Activated T-cell treated with anti-CD3 and anti-CD28 coated beads for 4 hours (primary cell): ENCODE measurements at regions not wholly inside any gene's neighbourhood (a gene's known extent, or its start where the extent isn't known, plus 50 kb on each side); places are given as distances from the start of the nearest gene placed in this dataset.

Experiments
- DNase-seq: peaks from one replicate; pipeline ENCODE4 v3.0.0-alpha.2; 2020

DNA sequence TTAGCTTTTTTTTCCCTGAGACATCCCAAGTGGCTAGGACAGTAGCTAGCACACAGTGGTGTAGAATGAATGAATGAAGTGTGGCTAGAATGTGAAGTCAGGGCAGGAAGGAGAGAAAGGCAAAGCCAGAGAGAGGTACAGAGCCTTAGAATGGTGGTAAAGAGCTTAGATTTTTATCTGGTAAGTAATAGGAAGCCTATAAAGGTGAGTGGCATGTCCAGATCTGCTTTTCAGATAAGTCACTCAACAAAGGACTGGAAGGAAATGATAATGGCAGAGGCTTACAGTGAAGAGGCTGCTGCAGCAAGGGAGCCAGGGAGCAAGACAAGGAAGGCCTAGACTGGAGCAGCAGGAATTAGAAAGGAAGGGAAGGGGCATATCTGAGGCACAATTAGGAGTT is 96.0 kb upstream of the PRDM1 start:
- no peak for DNase-seq

DNA sequence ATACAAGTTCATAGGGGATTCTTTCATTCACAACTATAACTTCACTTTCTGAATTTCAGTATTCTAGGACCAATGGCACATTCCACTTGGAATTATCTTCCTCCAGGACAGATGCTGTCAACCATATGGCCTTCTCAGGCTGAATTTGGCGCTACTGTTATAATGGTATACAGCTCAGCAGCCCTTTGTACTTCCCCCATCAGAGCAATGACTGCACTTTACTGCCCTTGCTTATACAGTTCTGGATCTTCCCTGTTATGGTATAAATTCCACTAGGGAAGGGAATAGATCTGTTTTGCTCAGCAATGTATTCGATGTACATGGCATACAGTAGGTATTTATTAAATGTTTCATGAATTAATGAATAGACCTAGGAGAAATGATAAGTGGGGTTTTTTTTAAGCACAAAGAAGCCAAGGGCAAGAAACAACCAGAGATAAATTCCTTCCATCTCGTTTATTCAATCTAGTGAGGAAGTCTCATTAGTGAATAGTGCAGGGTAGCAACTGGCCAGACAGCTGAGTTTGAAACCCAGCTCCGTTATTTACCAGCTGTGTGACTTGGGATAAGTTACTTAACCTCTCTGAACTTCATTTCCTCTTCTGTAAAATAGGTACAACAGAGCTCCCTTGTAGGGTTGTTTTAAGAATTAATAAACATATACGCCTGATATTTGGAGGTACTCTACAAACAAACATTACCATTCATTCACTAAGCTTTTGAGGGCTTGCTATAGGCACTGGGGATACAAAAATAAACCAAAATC is 97.1 kb upstream of the PRDM1 start:
- no peak for DNase-seq

DNA sequence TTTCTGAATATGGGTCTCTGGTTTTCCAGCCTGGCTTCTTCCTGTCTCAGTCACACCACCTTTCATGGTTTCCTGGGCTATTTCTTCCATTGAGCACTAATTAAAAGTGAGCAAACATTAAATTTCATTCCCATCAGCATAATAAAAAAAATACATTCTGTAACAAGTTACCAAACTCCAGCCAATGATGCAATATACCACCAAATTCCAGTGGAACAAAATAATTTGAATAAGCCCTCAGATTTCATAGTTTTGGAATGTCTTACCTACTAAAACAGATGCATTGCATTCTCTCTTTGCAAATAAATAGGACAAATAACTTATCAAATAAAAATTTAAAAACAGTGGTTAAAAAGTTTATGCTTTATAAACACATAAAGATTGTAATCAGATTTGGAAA is 97.8 kb upstream of the PRDM1 start:
- DNase-seq: no peak

DNA sequence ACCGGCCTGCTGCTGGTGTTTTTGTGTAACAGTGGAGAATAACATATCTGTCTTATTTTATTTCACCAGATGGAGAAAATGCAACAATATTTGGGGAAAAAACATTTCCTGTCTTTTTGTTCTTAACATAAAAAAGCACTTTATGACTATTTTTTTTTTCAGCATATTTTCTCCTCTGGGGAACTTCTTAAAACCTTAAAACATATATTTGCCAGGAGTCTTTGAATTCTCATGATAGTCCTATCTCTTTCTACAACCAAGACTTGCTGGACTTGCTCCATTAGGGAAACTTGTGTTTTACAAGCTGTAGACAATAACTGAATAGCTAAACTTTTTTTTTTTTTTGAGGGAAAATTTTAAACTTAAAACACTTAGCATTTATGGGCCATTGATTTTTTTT is 98.6 kb upstream of the PRDM1 start:
- DNase-seq: no peak

DNA sequence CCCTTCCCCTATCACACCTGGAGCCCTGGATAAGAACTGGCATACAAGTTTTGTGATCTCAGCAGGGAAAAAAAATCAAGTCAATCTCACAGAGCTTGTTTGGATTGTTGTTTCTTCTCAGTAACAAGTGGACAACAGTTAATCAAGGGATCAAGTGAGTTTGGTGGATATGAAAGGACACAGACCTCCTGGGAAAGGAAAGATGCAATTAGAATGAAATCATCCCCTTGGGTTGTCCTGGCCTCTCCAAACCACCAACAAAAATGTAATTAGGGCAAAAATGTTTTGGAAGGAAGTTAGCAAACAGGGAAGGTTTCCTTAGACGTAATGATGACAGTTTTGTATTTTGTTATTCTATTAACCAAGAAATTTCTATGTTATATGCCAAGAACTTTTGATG is 99.1 kb upstream of the PRDM1 start:
- no peak for DNase-seq

DNA sequence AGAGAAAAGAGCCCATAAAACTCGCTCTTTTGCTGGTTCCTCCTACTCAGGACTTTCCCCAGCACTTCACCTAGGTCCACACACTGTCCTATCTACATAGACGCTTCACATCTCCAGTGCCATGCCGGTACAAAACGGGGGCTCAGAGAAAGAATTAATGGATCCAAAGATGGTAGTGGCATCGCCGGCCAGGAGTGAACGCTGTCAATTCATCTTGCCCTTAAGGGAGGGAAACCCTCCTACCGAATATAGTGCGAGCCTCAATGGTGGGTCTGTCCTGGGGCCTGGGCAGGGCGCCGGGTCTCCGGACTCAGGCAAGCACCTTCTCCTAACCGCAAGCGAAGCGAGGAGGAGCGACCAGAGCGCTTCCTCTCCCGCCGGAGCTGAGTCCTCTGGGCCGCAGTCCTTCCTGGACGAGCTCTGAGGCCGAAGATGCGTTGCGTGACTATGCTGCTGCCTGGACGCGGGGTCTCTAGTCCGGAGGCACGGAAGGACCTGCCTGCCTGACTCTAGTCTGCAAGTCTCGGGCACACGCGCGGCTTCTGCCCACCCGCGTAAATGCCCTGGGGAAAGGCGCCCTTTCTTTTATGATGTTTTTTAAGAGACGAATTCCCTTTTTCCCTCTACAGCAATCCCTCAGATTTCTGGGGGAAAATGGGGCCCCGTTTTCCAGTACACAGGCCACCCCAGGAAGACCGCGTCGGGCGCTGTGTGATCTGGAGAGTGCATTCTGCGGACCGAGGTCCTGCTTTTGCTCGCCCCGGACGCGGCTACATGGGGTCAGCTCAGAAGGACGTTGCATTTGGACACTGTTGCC is 100.1 kb upstream of the PRDM1 start:
- DNase-seq: no peak

DNA sequence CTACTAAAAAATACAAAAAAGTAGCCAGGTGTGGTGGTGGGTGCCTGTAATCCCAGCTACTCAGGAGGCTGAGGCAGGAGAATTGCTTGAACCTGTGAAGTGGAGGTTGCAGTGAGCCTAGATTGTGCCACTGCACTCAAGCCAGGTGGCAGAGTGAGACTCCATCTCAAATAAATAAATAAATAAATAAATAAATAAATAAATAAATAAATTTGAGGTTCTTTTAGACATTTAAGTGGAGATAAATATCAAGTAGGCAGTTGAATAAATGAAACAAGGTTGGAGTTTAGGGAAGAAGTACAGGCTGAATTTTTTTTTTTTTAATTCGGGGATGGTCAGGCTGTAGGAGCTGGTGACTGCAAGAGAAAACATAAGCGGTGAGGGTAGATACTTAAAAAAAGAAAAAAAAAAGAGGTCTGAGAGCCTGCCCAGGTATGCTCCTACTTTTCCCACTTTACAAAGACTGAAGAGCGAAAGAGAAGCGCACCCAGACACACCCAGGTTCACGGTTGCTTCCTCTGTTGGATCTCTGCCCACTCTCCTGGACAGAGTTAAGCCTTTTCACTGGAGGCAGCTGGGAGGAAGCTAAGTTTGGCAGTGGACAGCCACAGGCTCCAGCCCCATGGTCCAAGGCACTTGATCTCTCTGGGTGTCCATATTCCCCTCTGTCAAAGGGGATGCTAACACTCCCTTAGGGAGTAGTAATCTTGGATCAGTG is 100.9 kb upstream of the PRDM1 start:
- DNase-seq: no peak

DNA sequence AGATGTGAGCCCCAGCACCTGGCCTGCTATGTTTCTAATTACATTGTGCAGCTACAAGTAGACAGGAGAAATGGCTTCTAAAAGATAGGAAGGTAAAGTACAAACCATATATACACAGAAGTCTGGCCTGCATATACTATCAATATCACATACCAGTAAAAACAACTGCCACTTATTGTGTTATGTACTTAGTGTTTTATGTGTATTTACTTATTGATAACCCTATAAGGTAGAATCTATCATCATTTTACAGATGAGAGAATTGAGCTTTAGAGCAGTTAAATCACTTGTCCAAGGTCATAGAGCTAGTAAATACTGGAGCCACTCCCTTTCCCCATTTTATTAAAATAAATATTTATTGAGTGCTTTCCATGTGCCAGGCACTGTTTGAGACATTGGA is 102.4 kb upstream of the PRDM1 start:
- no peak for DNase-seq

DNA sequence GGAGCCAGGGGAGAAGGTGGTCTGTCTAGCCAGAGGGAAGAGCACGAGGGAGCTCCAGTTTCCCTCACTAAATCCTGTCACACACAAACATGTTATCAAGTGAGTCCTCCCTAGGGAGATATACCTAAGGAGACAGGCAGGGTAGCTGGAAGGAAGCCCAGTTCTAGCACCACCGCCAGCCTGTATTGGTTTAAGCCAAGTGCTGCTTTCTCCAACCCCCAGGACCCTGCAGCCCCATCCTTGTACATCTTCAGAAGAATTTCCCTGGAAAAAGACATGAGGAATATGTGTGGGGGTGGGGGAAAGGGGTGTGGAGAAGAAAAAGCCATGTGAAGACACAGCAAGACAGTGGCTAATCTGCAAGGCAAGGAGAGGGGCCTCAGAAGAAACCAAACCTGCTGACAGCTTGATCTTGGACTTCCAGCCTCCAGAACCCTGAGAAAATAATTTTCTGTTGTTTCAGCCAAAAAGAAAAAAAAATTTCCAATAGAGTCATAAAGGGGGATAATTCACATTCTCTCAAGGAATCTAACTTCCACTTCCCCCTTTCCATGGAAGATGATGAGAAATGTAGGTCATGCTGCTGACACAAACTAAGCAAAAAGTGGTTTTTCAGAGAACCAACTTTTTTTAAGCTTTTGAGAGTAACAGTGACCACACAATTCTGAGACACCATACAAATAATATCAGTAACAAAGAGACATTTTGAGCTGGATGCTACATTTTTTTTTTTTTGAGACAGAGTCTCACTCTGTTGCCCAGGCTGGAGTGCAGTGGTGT is 103.2 kb upstream of the PRDM1 start:
- no peak for DNase-seq

DNA sequence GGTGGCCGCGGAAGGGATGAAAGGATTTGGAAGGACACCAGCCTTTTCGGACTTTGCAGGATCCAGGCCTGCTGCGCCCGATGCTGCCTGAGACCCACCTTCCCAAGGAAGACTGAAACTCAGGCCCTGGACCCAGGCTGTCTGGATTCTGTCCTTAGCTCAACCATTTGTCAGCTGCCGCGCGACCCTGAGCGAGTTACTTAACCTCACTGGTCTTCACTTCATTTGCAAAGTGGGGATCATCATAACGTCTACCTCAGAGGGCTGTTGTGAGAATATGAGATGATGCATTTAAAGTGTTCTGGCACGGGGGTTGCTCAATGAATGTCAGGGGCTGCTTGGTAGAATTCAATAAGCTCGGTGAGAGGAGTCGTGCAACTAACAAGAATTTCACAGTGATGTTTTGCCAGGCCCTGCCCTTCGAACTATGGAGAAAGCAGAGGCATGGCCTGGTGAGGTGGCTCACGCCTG is 104.2 kb upstream of the PRDM1 start:
- no peak for DNase-seq

DNA sequence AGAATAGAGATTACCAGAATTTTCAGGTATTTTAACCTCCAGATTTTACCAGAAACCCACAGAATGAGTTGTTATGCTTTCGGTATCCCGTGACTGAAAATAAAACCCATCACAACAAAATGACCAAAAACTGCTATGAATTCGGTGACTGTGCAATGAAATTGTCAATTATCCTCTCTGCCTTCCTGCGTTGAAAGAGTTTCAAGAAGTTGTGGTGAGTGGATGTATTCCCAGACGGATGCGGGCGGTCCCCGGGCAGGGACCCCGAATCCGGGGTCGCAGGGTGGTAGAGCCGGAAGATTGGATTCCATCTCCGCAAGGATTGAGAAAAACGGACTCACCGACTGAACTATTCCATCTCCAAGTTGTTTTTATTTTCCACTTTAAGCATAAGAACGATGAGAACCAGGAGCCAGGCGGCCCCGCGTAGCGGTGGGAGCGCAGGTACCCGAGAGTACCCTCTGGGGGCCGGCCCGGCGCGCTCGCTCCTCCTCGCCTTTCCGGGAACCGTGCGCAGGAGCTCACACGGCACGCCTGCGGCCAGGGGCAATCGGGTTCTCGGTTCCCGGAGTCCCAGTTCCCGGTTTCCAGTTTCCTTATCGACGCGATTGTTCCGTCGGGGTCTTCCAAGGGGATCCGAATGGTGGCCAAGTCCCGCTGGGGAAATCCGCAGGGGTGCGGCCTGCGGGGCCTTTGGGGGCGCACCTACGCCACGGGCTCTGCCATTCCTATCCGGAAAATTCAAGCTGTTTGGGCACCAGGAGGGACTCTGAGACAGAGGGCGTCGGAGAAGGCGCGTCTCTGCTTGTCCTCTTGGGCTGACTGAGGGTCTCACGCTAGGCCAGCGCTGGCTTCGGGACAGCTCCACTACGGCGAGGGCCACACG is 104.9 kb upstream of the PRDM1 start:
- no peak for DNase-seq

DNA sequence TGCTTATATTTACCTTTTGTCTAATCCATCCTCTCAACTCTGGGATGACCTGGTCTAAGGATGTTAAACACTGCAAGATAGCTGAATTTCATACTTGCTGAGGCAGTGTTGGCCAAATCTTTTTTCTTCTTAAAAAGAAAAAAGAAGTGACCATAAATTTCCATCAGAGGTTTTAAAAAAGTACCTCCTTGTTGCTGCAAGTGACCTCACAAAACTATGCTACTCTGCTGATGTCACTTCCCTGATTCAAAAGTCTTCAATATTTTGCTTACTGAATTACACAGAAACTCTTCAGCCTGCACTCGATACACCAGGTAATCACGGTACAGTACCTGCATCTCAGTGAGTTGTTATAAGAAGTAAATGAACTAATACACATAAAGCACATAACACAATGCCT is 107.2 kb upstream of the PRDM1 start:
- no peak for DNase-seq

DNA sequence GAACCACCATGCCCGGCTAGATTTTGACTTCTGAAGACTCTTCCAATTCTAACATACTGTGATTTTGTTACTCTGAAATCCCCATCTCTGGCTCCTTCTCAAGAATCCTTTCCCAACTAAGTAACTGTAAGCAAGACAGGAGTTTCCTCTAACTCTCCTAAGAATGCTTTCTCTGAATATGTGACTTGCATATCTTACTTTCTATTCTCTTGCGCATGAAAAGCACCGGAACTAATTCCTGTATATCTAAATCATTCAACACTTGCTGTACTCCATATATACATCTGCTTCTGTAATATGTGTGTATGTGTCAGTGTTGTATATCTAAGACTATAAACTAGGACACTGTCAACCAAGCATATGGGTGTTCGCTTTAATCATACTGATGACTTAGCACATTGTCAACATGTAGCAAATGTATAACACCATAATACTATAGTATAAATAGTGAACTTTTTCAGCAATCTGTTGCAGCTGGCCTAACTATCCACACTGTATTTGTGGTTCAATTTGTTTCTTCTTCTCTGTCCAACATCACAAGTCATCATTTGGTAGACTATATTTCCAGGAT is 108.1 kb upstream of the PRDM1 start:
- DNase-seq: no peak

DNA sequence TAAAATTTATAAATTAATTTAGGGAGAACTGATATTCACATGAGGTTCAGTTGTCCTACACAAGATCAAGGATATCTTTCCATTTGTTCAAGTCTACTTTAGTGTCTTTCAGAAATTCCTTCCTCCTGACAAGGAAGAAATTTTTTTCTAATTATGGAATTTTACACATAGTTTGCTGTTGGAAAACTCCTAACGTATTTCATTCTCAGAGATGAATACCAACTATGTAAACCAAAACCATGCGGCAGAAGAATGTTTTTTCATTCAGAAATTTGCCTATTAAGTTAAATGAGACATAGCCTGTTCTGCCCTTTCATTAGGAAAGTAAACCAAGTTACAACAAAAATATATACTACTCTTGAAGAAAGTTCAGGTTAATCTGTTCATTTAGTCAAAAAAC is 111.2 kb upstream of the PRDM1 start:
- no peak for DNase-seq

DNA sequence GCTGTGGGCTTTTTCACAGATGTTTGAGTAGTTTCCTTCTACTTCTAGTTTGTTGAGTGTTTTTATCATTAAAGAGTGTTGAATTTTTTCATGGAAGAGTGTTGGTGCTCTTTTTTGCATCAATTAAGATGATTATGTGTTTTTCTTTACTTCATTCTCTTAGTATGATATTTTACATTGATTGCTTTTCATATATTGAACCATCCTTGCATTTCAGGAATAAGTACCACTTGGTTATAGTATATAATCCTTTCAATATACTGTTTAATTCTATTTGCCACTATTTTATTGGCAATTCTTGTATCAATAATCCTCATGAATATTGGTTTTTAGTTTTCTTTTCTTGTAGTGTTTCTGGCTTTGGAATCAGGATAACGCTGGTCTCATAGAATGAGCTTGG is 113.7 kb upstream of the PRDM1 start:
- no peak for DNase-seq

DNA sequence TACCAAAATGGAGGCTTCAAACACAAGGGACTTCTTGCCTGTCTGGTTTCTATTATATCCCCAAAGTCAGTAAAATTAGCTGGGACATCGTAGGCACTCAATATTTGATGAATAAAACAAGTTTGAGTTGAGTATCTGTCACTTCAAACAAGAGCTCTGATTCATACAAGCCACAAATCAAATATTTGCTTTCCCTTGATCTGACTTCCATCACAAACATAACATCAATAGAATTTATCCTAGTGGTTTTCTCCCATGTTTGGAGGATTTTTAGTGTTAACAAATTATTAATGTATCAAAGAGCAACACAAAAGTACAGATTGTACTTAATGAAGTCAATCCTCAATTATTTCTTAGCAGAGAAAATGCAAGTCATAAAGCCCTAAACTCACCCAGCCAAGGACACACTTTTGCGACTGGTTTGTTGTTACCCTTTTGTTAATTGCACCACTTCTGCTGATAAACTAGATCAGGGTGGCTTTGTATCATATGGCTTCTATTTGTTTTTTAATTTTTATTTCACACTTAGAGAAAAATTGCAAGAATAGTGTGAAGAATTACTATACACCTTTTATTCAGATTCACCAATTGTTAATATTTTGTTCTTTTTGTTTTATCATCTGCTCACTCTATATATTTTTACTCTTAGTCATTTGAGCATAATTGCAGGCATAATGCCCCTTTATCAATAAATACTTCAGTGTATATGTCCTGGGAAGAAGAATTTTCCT is 117.4 kb upstream of the PRDM1 start:
- no peak for DNase-seq

DNA sequence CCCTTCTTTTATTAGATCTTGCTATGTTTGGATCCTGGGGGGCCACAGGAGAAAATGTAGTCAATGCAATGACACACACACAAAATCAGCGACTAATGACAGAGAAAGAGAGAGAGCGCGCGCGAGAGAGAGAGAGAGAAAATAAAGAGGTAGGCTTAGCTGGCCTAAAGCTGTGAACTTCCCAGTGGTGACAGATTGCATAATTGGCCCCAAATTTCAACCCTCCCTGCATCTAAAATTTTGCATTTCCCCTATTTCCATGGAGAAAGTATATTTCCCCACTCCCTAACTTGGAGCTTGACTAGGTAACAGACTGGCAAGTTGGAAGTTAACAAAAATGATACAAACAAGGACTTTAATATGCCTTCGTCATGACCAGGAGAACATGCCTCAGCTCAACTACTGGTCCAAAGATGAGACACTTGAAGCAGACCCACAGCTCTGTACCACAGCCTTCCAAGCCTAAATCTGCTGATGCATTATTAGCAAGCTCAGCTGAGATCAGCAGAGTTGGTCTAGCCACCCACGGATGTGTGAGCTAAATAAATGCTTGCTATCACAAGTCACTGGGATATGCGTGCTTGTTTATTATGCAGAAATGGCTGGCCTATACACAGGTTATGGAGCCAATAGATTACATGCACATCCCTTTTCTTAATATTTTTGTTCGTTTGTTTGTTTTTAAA is 118.1 kb upstream of the PRDM1 start:
- DNase-seq: no peak

DNA sequence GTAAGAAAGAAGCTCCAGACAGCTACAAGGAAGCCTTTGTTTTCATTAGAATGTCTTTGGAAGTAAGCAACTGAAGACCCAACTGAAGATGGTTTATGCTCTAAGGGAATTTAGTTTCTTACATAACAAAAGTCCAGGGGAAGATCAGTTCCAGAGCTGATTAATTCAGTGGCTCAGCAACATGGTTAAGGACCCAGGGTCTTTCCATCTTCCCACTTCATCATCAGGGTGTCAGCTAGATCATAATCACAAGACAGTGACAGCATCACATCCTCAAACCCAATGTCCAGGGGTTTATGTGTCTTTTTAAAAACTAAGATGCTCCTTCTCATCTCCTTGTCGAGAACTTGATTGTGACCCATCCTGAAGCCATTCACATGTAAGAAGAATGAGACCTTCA is 119.7 kb upstream of the PRDM1 start:
- no peak for DNase-seq

DNA sequence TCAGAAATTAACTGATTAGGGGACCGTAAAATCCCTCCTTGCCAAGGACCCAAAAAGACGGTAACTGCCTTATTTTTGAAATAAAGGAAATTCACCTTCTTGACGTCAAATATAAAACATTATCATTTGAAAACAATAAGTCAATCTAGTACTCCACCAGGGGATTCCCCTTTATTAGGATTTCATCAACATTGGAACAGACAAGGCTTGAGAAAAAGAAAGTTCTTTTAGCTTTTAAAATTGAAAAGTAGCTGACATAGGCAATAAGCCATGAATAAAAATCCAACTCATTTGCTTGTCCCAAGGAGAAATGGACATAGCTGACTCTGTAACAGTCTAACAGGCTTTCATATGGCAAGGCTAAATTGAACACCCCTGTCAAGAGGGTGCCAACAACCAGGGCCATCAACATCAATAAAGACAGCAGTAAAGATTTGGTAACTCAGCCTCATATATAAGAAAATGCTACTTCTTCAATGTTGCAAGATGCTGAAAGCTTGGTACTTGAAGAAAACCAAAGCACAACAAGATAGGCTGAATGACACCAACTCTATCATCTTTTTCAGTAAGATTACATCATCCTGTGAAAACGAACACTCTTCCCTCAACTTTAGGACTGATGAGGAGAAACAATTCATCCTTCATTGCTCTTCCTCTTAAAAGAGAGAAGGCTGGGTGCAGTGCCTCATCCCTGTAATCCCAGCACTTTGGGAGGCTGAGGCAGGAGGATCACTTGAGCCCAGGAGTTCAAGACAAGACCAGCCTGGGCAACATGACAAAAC is 121.0 kb upstream of the PRDM1 start:
- DNase-seq: no peak
